ENCODE measurements at regions not wholly inside any gene's neighbourhood (a gene's known extent, or its start where the extent isn't known, plus 50 kb on each side); places are given as distances from the start of the nearest gene placed in this dataset.

DNA sequence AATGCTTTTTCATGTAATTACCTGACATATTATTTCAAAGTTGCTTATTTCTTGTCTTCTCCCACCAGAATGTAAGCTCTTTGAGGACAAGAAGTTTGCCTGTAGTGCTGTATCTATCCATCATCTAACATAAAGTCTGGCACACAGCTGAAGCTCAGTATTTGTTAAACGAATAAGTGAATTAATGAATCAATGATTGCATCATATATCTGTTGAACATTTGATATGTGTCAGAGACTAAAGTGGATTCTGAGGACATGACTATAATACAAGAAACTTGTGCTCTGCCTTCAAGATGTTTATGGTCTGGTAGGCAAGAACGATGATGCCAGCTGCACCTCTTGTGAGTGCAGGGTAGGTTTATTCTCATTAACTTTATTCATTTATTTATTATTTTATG, 115.4 kb upstream of the SCAF11 start:
- Histone ChIP-seq H3K27me3 (ENCODE audit: insufficient read depth, low read length, poor library complexity, severe bottlenecking) (no peaks in the 10 kb centered on the region), H3K4me2 (ENCODE audit: low read depth, low read length, poor library complexity, severe bottlenecking) (no peak overlapping the region), H3K9me2 (replicated peaks; ENCODE audit: low read depth, low read length) (no peaks in the 10 kb centered on the region; the same call in 1 of the 2 replicates), H3K4me1 (ENCODE audit: insufficient read depth, low read length, poor library complexity, severe bottlenecking) (peaks cover 6% of the 10 kb centered on the region), H3K9me3 (ENCODE audit: insufficient read depth, low read depth, low read length) (no peaks in the 10 kb centered on the region), H3K9ac (ENCODE audit: low read depth, low read length, poor library complexity, severe bottlenecking) (no peak overlapping the region), H3K4me3 (ENCODE audit: low read length, poor library complexity, severe bottlenecking) (no peak overlapping the region), H2AFZ (ENCODE audit: low read length) (no peak overlapping the region), H3K36me3 (ENCODE audit: insufficient read depth, low read length) (no peaks in the 10 kb centered on the region), H3F3A (ENCODE audit: low read depth) (no peaks in the 10 kb centered on the region), H4K20me1 (ENCODE audit: insufficient read depth, low read length, poor library complexity, severe bottlenecking) (no peaks in the 10 kb centered on the region), H3K79me2 (ENCODE audit: insufficient read depth, low read length) (no peaks in the 10 kb centered on the region)
- TF ChIP-seq, protein P1, sequence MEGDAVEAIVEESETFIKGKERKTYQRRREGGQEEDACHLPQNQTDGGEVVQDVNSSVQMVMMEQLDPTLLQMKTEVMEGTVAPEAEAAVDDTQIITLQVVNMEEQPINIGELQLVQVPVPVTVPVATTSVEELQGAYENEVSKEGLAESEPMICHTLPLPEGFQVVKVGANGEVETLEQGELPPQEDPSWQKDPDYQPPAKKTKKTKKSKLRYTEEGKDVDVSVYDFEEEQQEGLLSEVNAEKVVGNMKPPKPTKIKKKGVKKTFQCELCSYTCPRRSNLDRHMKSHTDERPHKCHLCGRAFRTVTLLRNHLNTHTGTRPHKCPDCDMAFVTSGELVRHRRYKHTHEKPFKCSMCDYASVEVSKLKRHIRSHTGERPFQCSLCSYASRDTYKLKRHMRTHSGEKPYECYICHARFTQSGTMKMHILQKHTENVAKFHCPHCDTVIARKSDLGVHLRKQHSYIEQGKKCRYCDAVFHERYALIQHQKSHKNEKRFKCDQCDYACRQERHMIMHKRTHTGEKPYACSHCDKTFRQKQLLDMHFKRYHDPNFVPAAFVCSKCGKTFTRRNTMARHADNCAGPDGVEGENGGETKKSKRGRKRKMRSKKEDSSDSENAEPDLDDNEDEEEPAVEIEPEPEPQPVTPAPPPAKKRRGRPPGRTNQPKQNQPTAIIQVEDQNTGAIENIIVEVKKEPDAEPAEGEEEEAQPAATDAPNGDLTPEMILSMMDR (conservative IDR thresholded peaks at IDR 0.05; ENCODE audit: low read length), result no peak
- no peak for TF ChIP-seq EZH2phosphoT487 (IDR thresholded peaks at IDR 0.05; ENCODE audit: borderline replicate concordance)

DNA sequence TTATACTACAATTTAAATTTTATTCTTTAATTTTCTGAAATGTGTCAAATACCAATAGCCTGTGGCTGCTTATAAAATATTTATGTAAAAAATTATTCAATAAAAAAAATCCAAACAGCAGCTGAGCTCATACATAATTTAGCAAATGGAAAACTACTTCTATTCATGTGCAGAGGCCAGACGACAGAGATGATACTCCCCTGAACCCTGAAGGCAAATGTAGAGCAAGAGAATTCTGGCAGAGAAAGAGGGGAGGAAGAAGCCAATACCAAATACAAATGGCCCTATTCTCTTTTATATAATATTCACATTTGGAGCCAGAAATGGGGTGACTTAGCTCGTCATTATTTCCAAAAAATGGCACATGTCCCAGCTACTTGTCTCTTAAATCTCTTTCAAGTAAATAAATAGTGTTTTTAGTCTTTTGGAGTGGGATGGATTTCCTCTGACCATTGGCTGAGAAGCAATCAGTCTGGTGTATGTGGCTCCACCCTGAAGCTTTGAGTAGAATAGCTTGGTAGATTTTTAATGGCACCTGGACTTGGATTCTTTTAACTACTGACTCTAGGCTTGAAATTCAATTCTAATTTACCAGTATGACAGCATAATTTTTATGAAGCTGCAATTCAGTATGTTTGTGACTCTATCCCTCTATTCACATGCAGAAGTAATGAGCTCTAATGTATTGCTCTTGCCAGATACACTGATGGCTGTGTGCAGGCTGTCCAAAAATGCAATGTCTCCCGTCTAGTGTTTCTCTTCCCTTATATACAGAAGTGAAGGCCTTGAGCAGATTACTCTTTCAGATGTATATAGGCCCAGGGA, 113.4 kb upstream of the SCAF11 start:
- Histone ChIP-seq H3K4me2 (ENCODE audit: low read depth, low read length, poor library complexity, severe bottlenecking) (no peak overlapping the region), H3K9ac (ENCODE audit: low read depth, low read length, poor library complexity, severe bottlenecking) (no peak overlapping the region), H2AFZ (ENCODE audit: low read length) (no peak overlapping the region), H3K36me3 (ENCODE audit: insufficient read depth, low read length) (no peaks in the 10 kb centered on the region), H3F3A (ENCODE audit: low read depth) (no peaks in the 10 kb centered on the region), H3K9me3 (ENCODE audit: insufficient read depth, low read depth, low read length) (no peaks in the 10 kb centered on the region), H3K4me3 (ENCODE audit: low read length, poor library complexity, severe bottlenecking) (no peak overlapping the region), H3K9me2 (replicated peaks; ENCODE audit: low read depth, low read length) (no peaks in the 10 kb centered on the region; the same call in 1 of the 2 replicates), H3K79me2 (ENCODE audit: insufficient read depth, low read length) (no peaks in the 10 kb centered on the region), H3K4me1 (ENCODE audit: insufficient read depth, low read length, poor library complexity, severe bottlenecking) (peaks cover 6% of the 10 kb centered on the region), H3K27me3 (ENCODE audit: insufficient read depth, low read length, poor library complexity, severe bottlenecking) (no peaks in the 10 kb centered on the region), H4K20me1 (ENCODE audit: insufficient read depth, low read length, poor library complexity, severe bottlenecking) (no peaks in the 10 kb centered on the region)
- TF ChIP-seq, protein P1 (conservative IDR thresholded peaks at IDR 0.05; ENCODE audit: low read length), result no peak
- TF ChIP-seq EZH2phosphoT487 (IDR thresholded peaks at IDR 0.05; ENCODE audit: borderline replicate concordance), result no peak

DNA sequence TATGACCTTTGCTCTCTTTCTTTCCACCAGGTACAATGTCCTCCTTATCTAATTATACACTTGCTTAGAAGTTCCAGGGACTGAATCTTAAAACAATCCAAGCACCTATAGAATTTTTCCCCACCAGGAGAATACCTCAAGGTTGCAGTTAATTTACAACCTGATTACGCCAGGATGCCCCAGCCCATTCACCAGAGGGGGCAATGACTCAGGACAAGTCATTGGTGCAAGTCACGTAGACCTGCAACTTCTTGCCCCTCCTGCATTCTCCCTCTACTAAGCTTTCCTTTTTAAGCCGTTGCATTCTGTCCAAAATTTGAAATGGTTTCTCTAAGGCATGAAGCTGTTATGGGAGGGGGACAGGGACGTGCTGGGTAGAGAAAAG, 111.1 kb upstream of the SCAF11 start:
- H3K4me1 ChIP-seq (ENCODE audit: insufficient read depth, low read length, poor library complexity, severe bottlenecking), result no peaks in the 10 kb centered on the region
- H3K4me2 ChIP-seq (ENCODE audit: low read depth, low read length, poor library complexity, severe bottlenecking), result no peak overlapping the region
- no peak overlapping the region for H3K9ac ChIP-seq (ENCODE audit: low read depth, low read length, poor library complexity, severe bottlenecking)
- H3K79me2 ChIP-seq (ENCODE audit: insufficient read depth, low read length), result no peaks in the 10 kb centered on the region
- H3F3A ChIP-seq (ENCODE audit: low read depth), result no peaks in the 10 kb centered on the region
- TF ChIP-seq EZH2phosphoT487 (IDR thresholded peaks at IDR 0.05; ENCODE audit: borderline replicate concordance), result no peak
- TF ChIP-seq, protein P1 (conservative IDR thresholded peaks at IDR 0.05; ENCODE audit: low read length), result no peak
- H3K27me3 ChIP-seq (ENCODE audit: insufficient read depth, low read length, poor library complexity, severe bottlenecking), result no peaks in the 10 kb centered on the region
- no peaks in the 10 kb centered on the region for H3K9me3 ChIP-seq (ENCODE audit: insufficient read depth, low read depth, low read length)
- H3K36me3 ChIP-seq (ENCODE audit: insufficient read depth, low read length), result no peaks in the 10 kb centered on the region
- no peaks in the 10 kb centered on the region for H3K9me2 ChIP-seq (replicated peaks; ENCODE audit: low read depth, low read length)
- no peaks in the 10 kb centered on the region for H4K20me1 ChIP-seq (ENCODE audit: insufficient read depth, low read length, poor library complexity, severe bottlenecking)
- no peak overlapping the region for H2AFZ ChIP-seq (ENCODE audit: low read length)
- no peak overlapping the region for H3K4me3 ChIP-seq (ENCODE audit: low read length, poor library complexity, severe bottlenecking)
